OCI-LY7 (cell line): ENCODE measurements at regions not wholly inside any gene's neighbourhood (a gene's known extent, or its start where the extent isn't known, plus 50 kb on each side); places are given as distances from the start of the nearest gene placed in this dataset.

Experiments
- BruUV-seq: library from RNA; stranded (reverse); fragments of 400-500 nt; replicated peaks from 2 replicates; lab custom pipeline; 2021; lab: Mats Ljungman, UMichigan
- CTCF ChIA-PET: fragments of 300-600 bp; sonication (Branson Sonifier 250); formaldehyde crosslinking; loops from one replicate; lab custom pipeline; 2022; ENCODE audit warnings: antibody characterized with exemption; ENCODE audit not compliant: unreplicated experiment; lab: Charles Lee
- POLR2A ChIA-PET: fragments of 300-600 bp; sonication (Branson Sonifier 250); formaldehyde crosslinking; loops from one replicate; lab custom pipeline; 2022; ENCODE audit warnings: antibody characterized with exemption; lab: Charles Lee
- DNase-seq: peaks from one replicate; pipeline ENCODE4 v3.0.0-alpha.2; 2015; ENCODE audit warnings: low spot score
- H2AFZ ChIP-seq: fragments of 200-600 bp; sonication (generic), shearing (Covaris generic); 2 replicates; pipeline ENCODE4 v1.6.1; 2014; ENCODE audit warnings: mild to moderate bottlenecking, antibody characterized with exemption, low read length, moderate library complexity
- H3K27ac ChIP-seq: fragments of 200-600 bp; sonication (generic); 2 replicates; pipeline ENCODE4 v1.5.1; 2014; ENCODE audit warnings: mixed run types, low read depth, mild to moderate bottlenecking, moderate library complexity, low read length, inconsistent platforms; ENCODE audit not compliant: poor library complexity, severe bottlenecking
- H3K36me3 ChIP-seq: fragments of 200-600 bp; sonication (generic); 2 replicates; pipeline ENCODE4 v1.6.1; 2014; ENCODE audit warnings: mild to moderate bottlenecking, antibody characterized with exemption, low read length, moderate library complexity, mixed read lengths; ENCODE audit not compliant: insufficient read depth
- H3K4me1 ChIP-seq: fragments of 200-600 bp; sonication (generic); 2 replicates; pipeline ENCODE4 v1.5.1; 2014; ENCODE audit warnings: mild to moderate bottlenecking, low read length; ENCODE audit not compliant: insufficient read depth, poor library complexity, severe bottlenecking
- H3K4me2 ChIP-seq: fragments of 200-600 bp; sonication (generic); 2 replicates; pipeline ENCODE4 v1.6.1; 2014; ENCODE audit warnings: mild to moderate bottlenecking, low read length
- H3K4me3 ChIP-seq: fragments of 200-600 bp; sonication (generic); 2 replicates; pipeline ENCODE4 v1.5.1; 2014; ENCODE audit warnings: mild to moderate bottlenecking, low read depth, low read length; ENCODE audit not compliant: poor library complexity, severe bottlenecking
- H3K79me2 ChIP-seq: fragments of 200-600 bp; sonication (generic); 2 replicates; pipeline ENCODE4 v1.6.1; 2016; ENCODE audit warnings: low read depth, mild to moderate bottlenecking, low read length, moderate library complexity, mixed read lengths; ENCODE audit not compliant: insufficient read depth
- H3K9me2 ChIP-seq: fragments of 200-600 bp; sonication (generic); 2 replicates; pipeline ENCODE4 v1.6.1; 2016; ENCODE audit warnings: mild to moderate bottlenecking, low read length, mixed read lengths; ENCODE audit not compliant: insufficient read depth
- H3K9me3 ChIP-seq: fragments of 200-600 bp; sonication (generic); 2 replicates; pipeline ENCODE4 v1.6.1; 2014; ENCODE audit warnings: mild to moderate bottlenecking, mixed run types, low read length, mixed read lengths
- H4K20me1 ChIP-seq: fragments of 200-600 bp; sonication (generic); 2 replicates; pipeline ENCODE4 v1.6.1; 2014; ENCODE audit warnings: mild to moderate bottlenecking, antibody characterized with exemption, low read length, moderate library complexity, mixed read lengths; ENCODE audit not compliant: insufficient read depth
- CTCF ChIP-seq: fragments of 200-600 bp; sonication (generic); conservative IDR thresholded peaks from 2 replicates; pipeline ENCODE4 v1.5.1; 2014; ENCODE audit warnings: mild to moderate bottlenecking, antibody characterized with exemption, low read length, moderate library complexity, mixed read lengths
- EZH2phosphoT487 ChIP-seq: fragments of 200-600 bp; sonication (generic); IDR thresholded peaks from 2 replicates; pipeline ENCODE4 v1.6.1; 2018; ENCODE audit warnings: low read depth, borderline replicate concordance, mild to moderate bottlenecking, mixed run types, antibody characterized with exemption, low read length, moderate library complexity, mixed read lengths
- intact Hi-C: fragments of 100-400 bp; cut with micrococcal nuclease; formaldehyde crosslinking; loops from one replicate; pipeline ENCODE4 v1.10.0; 2022; ENCODE audit not compliant: unreplicated experiment

GRCh38 chr4:13181681-13182080, 302.5 kb downstream of the RAB28 start:
- DNase-seq = no peak
- TF ChIP-seq EZH2phosphoT487 (no peak), CTCF (no peak)
- H3K9me3 ChIP-seq = no peaks in the 10 kb centered on the region
- H3K27ac ChIP-seq = no peak overlapping the region
- H3K4me3 ChIP-seq = no peak overlapping the region
- H3K9me2 ChIP-seq = no peaks in the 10 kb centered on the region
- CTCF ChIA-PET = no interaction called here
- no peak overlapping the region for H3K4me2 ChIP-seq
- no peaks in the 10 kb centered on the region for H3K36me3 ChIP-seq
- no TSS peak for BruUV-seq
- H2AFZ ChIP-seq = no peak overlapping the region
- intact Hi-C loops = no loop called here
- H3K4me1 ChIP-seq = no peaks in the 10 kb centered on the region
- no peaks in the 10 kb centered on the region for H3K79me2 ChIP-seq
- POLR2A ChIA-PET = no interaction called here
- no peaks in the 10 kb centered on the region for H4K20me1 ChIP-seq

- Histone ChIP-seq H3K79me2 (no peaks in the 10 kb centered on the region), H3K4me3 (no peak overlapping the region), H2AFZ (no peak overlapping the region), H3K27ac (no peak overlapping the region), H3K9me3 (no peaks in the 10 kb centered on the region), H4K20me1 (no peaks in the 10 kb centered on the region), H3K9me2 (no peaks in the 10 kb centered on the region), H3K36me3 (no peaks in the 10 kb centered on the region), H3K4me1 (no peaks in the 10 kb centered on the region), H3K4me2 (no peak overlapping the region)
- DNase-seq = no peak
- intact Hi-C loops = no loop called here
- CTCF ChIA-PET = no interaction called here
- POLR2A ChIA-PET = no interaction called here
- no peak for TF ChIP-seq EZH2phosphoT487
- no peak for TF ChIP-seq CTCF
- no TSS peak for BruUV-seq
Observed at GRCh38 chr4:13180701-13181100, 303.4 kb downstream of the RAB28 start.

- H3K27ac ChIP-seq = no peak overlapping the region
- H3K4me1 ChIP-seq = no peaks in the 10 kb centered on the region
- TF ChIP-seq EZH2phosphoT487 (no peak), CTCF (no peak)
- H3K9me3 ChIP-seq = no peaks in the 10 kb centered on the region
- BruUV-seq = no TSS peak
- no peaks in the 10 kb centered on the region for H3K36me3 ChIP-seq
- no peak overlapping the region for H3K4me2 ChIP-seq
- DNase-seq = no peak
- ChIA-PET POLR2A (no interaction called here), CTCF (no interaction called here)
- no peaks in the 10 kb centered on the region for H3K9me2 ChIP-seq
- H3K79me2 ChIP-seq = no peaks in the 10 kb centered on the region
- H4K20me1 ChIP-seq = no peaks in the 10 kb centered on the region
- no peak overlapping the region for H2AFZ ChIP-seq
- no peak overlapping the region for H3K4me3 ChIP-seq
- intact Hi-C loops = no loop called here
Observed at GRCh38 chr4:13178621-13179020, 305.5 kb downstream of the RAB28 start.
